Transverse colon (tissue), 4 donors: ENCODE measurements at regions not wholly inside any gene's neighbourhood (a gene's known extent, or its start where the extent isn't known, plus 50 kb on each side); places are given as distances from the start of the nearest gene placed in this dataset.

Experiments used
- CTCF ChIP-seq, 5 experiments: fragments of 200-600 bp in 3 of 5; fragments of 450-650 bp in 2 of 5; sonication (generic) in 3 of 5; IDR thresholded peaks; 1 replicate in 2 of 5; 2 replicates in 3 of 5; pipeline ENCODE4 v1.5.1; 2016 to 2017; ENCODE audit warnings: antibody characterized with exemption in 5 of 5, inconsistent platforms in 3 of 5, mild to moderate bottlenecking in 2 of 5, moderate library complexity in 1 of 5
- POLR2A ChIP-seq: fragments of 450-650 bp; IDR thresholded peaks from one replicate; pipeline ENCODE4 v1.6.1; 2016; ENCODE audit warnings: antibody characterized with exemption, mild to moderate bottlenecking, moderate library complexity
- POLR2AphosphoS5 ChIP-seq, 3 donors: sonication (generic); formaldehyde crosslinking; IDR thresholded peaks; one replicate each; pipeline ENCODE4 v1.6.1; 2016; ENCODE audit warnings: antibody characterized with exemption in 3 of 3

DNA sequence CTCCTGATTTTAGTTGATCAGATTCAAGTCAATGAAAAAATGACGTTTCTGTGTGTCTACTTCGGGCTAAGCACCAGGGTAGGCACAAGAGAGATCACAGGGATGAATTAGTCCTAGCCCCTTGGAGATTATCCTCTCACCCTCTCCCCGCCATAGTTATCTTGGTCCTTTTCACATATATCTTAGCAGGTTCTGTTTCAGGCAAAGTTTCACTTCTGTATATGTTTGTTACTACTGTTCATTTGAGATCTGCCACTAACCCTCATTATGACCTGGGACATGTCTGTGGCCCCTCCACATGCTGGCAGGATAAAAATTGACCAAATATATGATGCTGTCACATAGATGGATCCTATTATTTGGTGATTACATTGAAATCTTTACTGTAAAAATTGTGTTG is 186.1 kb downstream of the AASDHPPT start:
- TF ChIP-seq CTCF (IDR thresholded peaks at IDR 0.05) (no peak), POLR2A (no peak), POLR2AphosphoS5 (IDR thresholded peaks at IDR 0.05) (no peak)
